HG02798 (cell line): ENCODE measurements at regions not wholly inside any gene's neighbourhood (a gene's known extent, or its start where the extent isn't known, plus 50 kb on each side); places are given as distances from the start of the nearest gene placed in this dataset.
A peak's percentile ranks its signal among the peaks of the same experiment; 100 is the strongest.

ENCODE experiments used
- ATAC-seq: cut with Tn5 transposase; IDR thresholded peaks from one replicate; pipeline ENCODE4 v1.9.1; 2021; ENCODE audit warnings: mild to moderate bottlenecking; ENCODE audit not compliant: unreplicated experiment, poor library complexity

- no peak for ATAC-seq
Observed at GRCh38 chr1:81453367-81453703, 347.4 kb upstream of the ADGRL2 start.

- no peak for ATAC-seq
Observed at GRCh38 chr1:81452693-81453366, 347.9 kb upstream of the ADGRL2 start.

GRCh38 chr1:81449786-81450185 is 350.9 kb upstream of the ADGRL2 start:
- no peak for ATAC-seq

GRCh38 chr1:81446000-81446669 is 354.6 kb upstream of the ADGRL2 start:
- ATAC-seq, result no peak

- ATAC-seq, result no peak
Observed at GRCh38 chr1:81443288-81443687, 357.4 kb upstream of the ADGRL2 start.

- no peak for ATAC-seq
Observed at GRCh38 chr1:81439046-81439823, 361.5 kb upstream of the ADGRL2 start.

GRCh38 chr1:81437649-81438048 is 363.1 kb upstream of the ADGRL2 start:
- ATAC-seq, result peak; percentile 74

- no peak for ATAC-seq
Observed at GRCh38 chr1:81437213-81437612, 363.5 kb upstream of the ADGRL2 start.

GRCh38 chr1:81435175-81435574 is 365.6 kb upstream of the ADGRL2 start:
- no peak for ATAC-seq

- ATAC-seq, result no peak
Observed at GRCh38 chr1:81433676-81434075, 367.1 kb upstream of the ADGRL2 start.

GRCh38 chr1:81432654-81433109 is 368.1 kb upstream of the ADGRL2 start:
- ATAC-seq, result no peak

- no peak for ATAC-seq
Observed at GRCh38 chr1:81432059-81432458, 368.7 kb upstream of the ADGRL2 start.

- ATAC-seq, result no peak
Observed at GRCh38 chr1:81431624-81432000, 369.1 kb upstream of the ADGRL2 start.

GRCh38 chr1:81430955-81431623 is 369.6 kb upstream of the ADGRL2 start:
- no peak for ATAC-seq

- ATAC-seq, result no peak
Observed at GRCh38 chr1:81430236-81430938, 370.3 kb upstream of the ADGRL2 start.

- no peak for ATAC-seq
Observed at GRCh38 chr1:81428998-81429397, 371.7 kb upstream of the ADGRL2 start.

GRCh38 chr1:81424816-81425215 is 375.9 kb upstream of the ADGRL2 start:
- ATAC-seq, result no peak

- no peak for ATAC-seq
Observed at GRCh38 chr1:81424061-81424460, 376.7 kb upstream of the ADGRL2 start.

GRCh38 chr1:81420760-81421159 is 380.0 kb upstream of the ADGRL2 start:
- ATAC-seq, result peak; percentile 80

- ATAC-seq, result peak; percentile 93
Observed at GRCh38 chr1:81414488-81415015, 386.2 kb upstream of the ADGRL2 start.
